Activated CD4-positive, alpha-beta memory T cell treated with anti-CD3 and anti-CD28 coated beads, Interleukin-2, amount 10 ng/mL, durations not matched to agents 7 days and 5 days (primary cell): ENCODE measurements at regions not wholly inside any gene's neighbourhood (a gene's known extent, or its start where the extent isn't known, plus 50 kb on each side); places are given as distances from the start of the nearest gene placed in this dataset.

ENCODE experiments used
- CTCF ChIA-PET: fragments of 350-600 bp; sonication (Branson Sonifier 250); formaldehyde crosslinking; loops from one replicate; lab custom pipeline; 2021; ENCODE audit warnings: antibody characterized with exemption, inconsistent platforms; lab: Charles Lee
- POLR2A ChIA-PET: fragments of 350-600 bp; sonication (Branson Sonifier 250); formaldehyde crosslinking; loops from one replicate; lab custom pipeline; 2021; ENCODE audit warnings: antibody characterized with exemption; lab: Charles Lee
- DNase-seq: peaks from one replicate; pipeline ENCODE4 v3.0.0-alpha.2; 2020
- H3K27ac Mint-ChIP-seq: one replicate; pipeline ENCODE4 v1.8.0; 2021; ENCODE audit warnings: mild to moderate bottlenecking, mixed read lengths
- H3K27me3 Mint-ChIP-seq: one replicate; pipeline ENCODE4 v1.8.0; 2021; ENCODE audit warnings: mixed read lengths
- H3K36me3 Mint-ChIP-seq: one replicate; pipeline ENCODE4 v1.8.0; 2021; ENCODE audit warnings: low read depth, mixed read lengths
- H3K4me1 Mint-ChIP-seq: one replicate; pipeline ENCODE4 v1.8.0; 2021; ENCODE audit warnings: mixed read lengths
- H3K4me3 Mint-ChIP-seq: one replicate; pipeline ENCODE4 v1.8.0; 2021; ENCODE audit warnings: mild to moderate bottlenecking, mixed read lengths
- H3K9me3 Mint-ChIP-seq: one replicate; pipeline ENCODE4 v1.8.0; 2021; ENCODE audit warnings: mixed read lengths

DNA sequence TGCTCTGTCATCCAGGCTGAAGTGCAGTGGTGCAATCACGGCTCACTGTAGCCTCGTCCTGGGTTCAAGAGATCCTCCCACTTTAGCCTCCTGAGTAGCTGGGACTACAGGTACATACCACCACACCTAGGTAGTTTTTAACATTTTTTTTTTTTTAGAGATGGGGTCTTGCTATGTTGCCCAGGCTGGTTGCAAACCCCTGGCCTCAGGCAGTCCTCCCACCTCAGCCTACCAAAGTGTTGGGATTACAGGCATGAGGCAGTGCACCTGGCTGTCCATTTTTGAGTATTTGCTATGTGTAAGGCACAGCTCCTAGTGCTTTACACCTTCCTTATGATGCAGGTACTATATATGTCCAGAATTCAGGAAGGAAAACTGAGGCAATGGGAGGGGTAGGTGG, 138.8 kb upstream of the ZNF536 start:
- peaks cover 3% of the 10 kb centered on the region for H3K4me1 Mint-ChIP-seq
- peaks cover 65% of the 10 kb centered on the region for H3K27me3 Mint-ChIP-seq
- no peak overlapping the region for H3K4me3 Mint-ChIP-seq
- H3K27ac Mint-ChIP-seq, result no peak overlapping the region
- H3K9me3 Mint-ChIP-seq, result no peaks in the 10 kb centered on the region
- DNase-seq, result no peak
- no peaks in the 10 kb centered on the region for H3K36me3 Mint-ChIP-seq
- ChIA-PET POLR2A (no interaction called here), CTCF (interaction anchor here (1.1 kb wide), 1 partner anchor 10 kb away, joined by 6 read pairs; no protein-coding TSS in a partner anchor)

- H3K27me3 Mint-ChIP-seq, result peaks cover 42% of the 10 kb centered on the region
- no peak for DNase-seq
- no peaks in the 10 kb centered on the region for H3K4me1 Mint-ChIP-seq
- H3K27ac Mint-ChIP-seq, result no peak overlapping the region
- H3K9me3 Mint-ChIP-seq, result no peaks in the 10 kb centered on the region
- H3K36me3 Mint-ChIP-seq, result no peaks in the 10 kb centered on the region
- H3K4me3 Mint-ChIP-seq, result no peak overlapping the region
- ChIA-PET CTCF (interaction anchor here (0.7 kb wide), 1 partner anchor 12 kb away, joined by 3 read pairs; no protein-coding TSS in a partner anchor), POLR2A (no interaction called here)
Measured at GRCh38 chr19:30235946-30236345, 136.2 kb upstream of the ZNF536 start.

GRCh38 chr19:30236587-30236986, 135.6 kb upstream of the ZNF536 start:
- no peaks in the 10 kb centered on the region for H3K36me3 Mint-ChIP-seq
- H3K27me3 Mint-ChIP-seq, result peaks cover 36% of the 10 kb centered on the region
- H3K9me3 Mint-ChIP-seq, result no peaks in the 10 kb centered on the region
- DNase-seq, result no peak
- ChIA-PET POLR2A (no interaction called here), CTCF (no interaction called here)
- H3K4me3 Mint-ChIP-seq, result no peak overlapping the region
- H3K4me1 Mint-ChIP-seq, result no peaks in the 10 kb centered on the region
- H3K27ac Mint-ChIP-seq, result no peak overlapping the region

- no peaks in the 10 kb centered on the region for H3K4me1 Mint-ChIP-seq
- no peak for DNase-seq
- ChIA-PET POLR2A (no interaction called here), CTCF (no interaction called here)
- no peak overlapping the region for H3K27ac Mint-ChIP-seq
- H3K4me3 Mint-ChIP-seq, result no peak overlapping the region
- H3K9me3 Mint-ChIP-seq, result no peaks in the 10 kb centered on the region
- peaks cover 32% of the 10 kb centered on the region for H3K27me3 Mint-ChIP-seq
- no peaks in the 10 kb centered on the region for H3K36me3 Mint-ChIP-seq
Measured at GRCh38 chr19:30237140-30237539, 135.0 kb upstream of the ZNF536 start.

DNA sequence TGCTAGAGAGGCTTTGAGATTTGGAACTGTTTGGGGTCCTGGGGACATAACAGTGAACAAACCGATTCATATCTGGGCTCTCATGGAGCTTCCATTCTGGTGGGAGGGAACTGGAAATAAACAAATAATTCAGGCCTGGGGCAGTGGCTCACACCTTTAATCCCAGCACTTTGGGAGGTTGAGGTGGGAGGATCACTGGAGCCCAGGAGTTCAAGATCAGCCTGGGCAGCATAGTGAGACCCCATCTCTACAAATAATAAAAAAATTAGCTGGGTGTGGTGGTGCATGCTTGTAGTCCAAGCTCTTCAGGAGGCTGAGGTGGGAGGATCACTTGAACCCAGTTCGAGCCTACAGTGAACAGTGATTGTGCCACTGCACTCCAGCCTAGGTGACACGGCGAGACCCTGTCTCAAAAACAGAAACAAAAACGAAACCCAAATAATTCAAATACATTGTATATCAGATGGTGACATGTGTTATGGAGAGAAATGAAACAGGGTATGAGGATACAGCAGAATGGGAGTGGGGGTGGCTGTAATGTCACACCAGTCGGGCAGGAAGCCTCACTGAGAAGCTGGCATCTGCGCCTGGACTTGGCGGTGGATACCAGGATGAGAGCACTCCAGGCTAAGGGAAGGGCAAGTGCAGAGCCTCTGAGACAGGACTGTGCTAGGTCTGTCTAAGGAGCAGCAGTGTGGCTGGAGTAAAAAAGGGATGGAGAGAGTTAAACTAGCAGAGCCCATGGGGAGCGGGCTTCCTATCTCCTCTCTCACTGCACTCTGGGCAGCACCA, 131.1 kb upstream of the ZNF536 start:
- POLR2A ChIA-PET, result no interaction called here
- Mint-ChIP-seq H3K4me1 (no peaks in the 10 kb centered on the region), H3K27me3 (peaks cover 15% of the 10 kb centered on the region), H3K4me3 (no peak overlapping the region), H3K36me3 (no peaks in the 10 kb centered on the region), H3K27ac (no peak overlapping the region), H3K9me3 (no peaks in the 10 kb centered on the region)
- DNase-seq, result no peak
- CTCF ChIA-PET, result no interaction called here

DNA sequence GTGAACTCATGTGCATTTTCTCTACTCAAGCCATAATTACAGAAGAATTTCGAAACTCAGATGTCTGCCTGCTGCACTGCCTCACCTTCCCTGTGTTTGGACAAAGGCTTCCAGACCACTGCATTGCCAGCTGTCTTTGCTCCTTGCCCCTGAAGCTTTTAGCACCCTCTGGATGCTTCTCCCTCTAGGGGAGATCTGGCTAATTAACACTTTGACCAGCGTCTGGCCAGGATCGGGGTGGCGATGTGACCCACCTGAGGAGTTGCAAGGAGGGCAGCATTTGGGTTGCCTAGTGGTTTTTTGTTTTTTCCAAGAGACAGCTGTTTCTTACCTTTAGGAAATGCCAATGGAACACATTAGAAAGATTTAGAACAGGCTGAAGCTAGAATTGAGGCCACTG, 127.7 kb upstream of the ZNF536 start:
- Mint-ChIP-seq H3K27ac (no peak overlapping the region), H3K27me3 (no peaks in the 10 kb centered on the region), H3K4me3 (no peak overlapping the region), H3K9me3 (no peaks in the 10 kb centered on the region), H3K36me3 (no peaks in the 10 kb centered on the region), H3K4me1 (no peaks in the 10 kb centered on the region)
- ChIA-PET POLR2A (no interaction called here), CTCF (no interaction called here)
- DNase-seq, result no peak

DNA sequence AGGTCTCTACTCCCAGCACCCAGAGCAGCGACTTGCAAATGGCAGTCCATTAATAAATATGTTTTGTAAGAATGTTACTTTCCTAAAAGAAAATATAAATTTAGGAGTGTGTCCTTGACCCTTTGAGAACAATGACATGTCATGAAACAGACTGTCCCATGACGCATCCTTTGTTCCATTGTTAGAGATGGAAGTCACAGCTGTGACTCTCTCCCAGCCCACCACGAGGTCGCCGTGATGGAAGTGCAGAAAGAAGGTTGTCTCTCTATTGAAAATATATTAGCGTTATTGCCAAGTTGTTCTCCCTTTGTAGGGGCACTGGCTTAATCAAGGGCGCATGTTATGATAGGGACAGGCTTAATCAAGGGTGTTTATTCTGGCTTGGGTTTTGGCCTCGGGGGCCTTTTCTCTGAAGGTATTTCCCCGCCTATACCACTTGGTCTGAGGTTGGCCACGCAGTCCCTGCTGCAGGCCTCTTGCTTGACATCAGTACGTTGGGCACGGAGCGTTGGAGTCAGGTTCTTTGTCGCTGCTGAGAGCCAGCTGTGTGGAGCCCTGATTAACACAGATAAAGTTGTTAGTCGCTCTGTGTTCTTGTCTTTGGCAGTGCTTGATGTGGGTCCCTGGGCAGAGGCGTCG, 126.7 kb upstream of the ZNF536 start:
- ChIA-PET CTCF (no interaction called here), POLR2A (no interaction called here)
- H3K4me3 Mint-ChIP-seq, result no peak overlapping the region
- no peaks in the 10 kb centered on the region for H3K4me1 Mint-ChIP-seq
- H3K36me3 Mint-ChIP-seq, result no peaks in the 10 kb centered on the region
- DNase-seq, result no peak
- no peaks in the 10 kb centered on the region for H3K9me3 Mint-ChIP-seq
- no peaks in the 10 kb centered on the region for H3K27me3 Mint-ChIP-seq
- no peak overlapping the region for H3K27ac Mint-ChIP-seq

GRCh38 chr19:30249911-30250310, 122.3 kb upstream of the ZNF536 start:
- no peak overlapping the region for H3K27ac Mint-ChIP-seq
- ChIA-PET POLR2A (no interaction called here), CTCF (no interaction called here)
- H3K4me1 Mint-ChIP-seq, result no peaks in the 10 kb centered on the region
- no peak for DNase-seq
- no peak overlapping the region for H3K4me3 Mint-ChIP-seq
- no peaks in the 10 kb centered on the region for H3K36me3 Mint-ChIP-seq
- no peaks in the 10 kb centered on the region for H3K9me3 Mint-ChIP-seq
- peaks cover 19% of the 10 kb centered on the region for H3K27me3 Mint-ChIP-seq

DNA sequence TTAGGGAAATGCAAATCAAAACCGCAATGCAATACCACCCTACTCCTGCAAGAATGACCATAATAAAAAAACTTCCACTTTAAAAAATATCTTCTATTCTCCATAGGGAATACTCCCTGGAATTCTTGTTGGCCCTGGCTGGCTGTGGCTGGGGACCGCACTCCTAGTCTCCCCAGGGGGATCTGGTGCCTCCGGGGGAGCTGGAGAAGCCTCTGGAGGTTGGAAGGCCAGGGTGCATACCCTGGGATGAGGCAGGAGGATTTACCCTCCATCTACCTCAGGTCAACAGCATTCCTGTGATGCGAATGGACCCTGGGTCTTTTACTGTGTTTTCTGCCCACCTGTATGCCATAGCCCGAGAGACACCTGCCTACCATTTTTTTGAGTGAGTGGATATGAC, 120.0 kb upstream of the ZNF536 start:
- no peak for DNase-seq
- CTCF ChIA-PET, result no interaction called here
- Mint-ChIP-seq H3K27me3 (peaks cover 34% of the 10 kb centered on the region), H3K4me3 (no peak overlapping the region), H3K4me1 (no peaks in the 10 kb centered on the region), H3K27ac (no peak overlapping the region), H3K36me3 (no peaks in the 10 kb centered on the region), H3K9me3 (no peaks in the 10 kb centered on the region)
- POLR2A ChIA-PET, result no interaction called here

DNA sequence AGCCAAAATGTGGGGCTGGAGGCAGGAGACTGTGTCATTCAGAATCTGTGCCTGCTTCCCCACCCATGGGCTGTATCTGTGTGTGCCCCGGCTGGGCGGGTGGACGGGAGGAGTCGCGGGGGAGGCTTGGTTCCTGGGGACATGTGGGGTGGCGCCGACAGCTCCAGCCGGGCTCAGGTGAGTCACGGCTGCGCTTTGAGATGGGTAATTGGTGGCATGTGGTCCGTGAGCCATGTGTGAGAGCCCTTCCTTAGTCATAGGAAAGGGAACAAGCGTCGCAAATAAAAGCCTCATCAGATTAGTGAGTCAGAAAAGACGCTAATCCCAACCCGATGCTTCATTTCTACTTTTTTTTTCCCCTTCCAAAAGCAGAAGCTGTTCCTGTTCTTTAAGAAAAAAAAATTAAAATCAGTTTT, 118.6 kb upstream of the ZNF536 start:
- Mint-ChIP-seq H3K9me3 (no peaks in the 10 kb centered on the region), H3K27ac (no peak overlapping the region), H3K4me3 (no peak overlapping the region), H3K4me1 (no peaks in the 10 kb centered on the region), H3K36me3 (no peaks in the 10 kb centered on the region), H3K27me3 (peaks cover 34% of the 10 kb centered on the region)
- ChIA-PET CTCF (no interaction called here), POLR2A (no interaction called here)
- no peak for DNase-seq

DNA sequence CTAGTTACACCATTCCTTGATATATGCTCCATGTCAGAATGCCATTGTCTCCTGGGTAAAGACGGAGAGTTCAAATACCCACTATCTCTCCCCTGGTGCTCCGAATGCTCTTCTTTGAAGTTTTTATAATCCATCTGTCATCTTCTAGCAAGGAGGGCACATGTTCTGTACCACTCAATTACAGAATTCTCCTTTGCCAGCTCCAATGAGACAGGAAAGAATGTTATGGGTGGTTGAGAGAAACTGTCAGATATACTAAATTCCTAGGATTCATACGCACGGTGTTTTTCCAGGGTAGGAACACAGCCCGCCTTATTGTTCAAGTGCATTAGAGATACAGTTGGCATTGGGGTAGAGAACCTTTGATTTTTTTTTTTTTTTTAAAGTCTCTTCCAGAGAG, 118.0 kb upstream of the ZNF536 start:
- Mint-ChIP-seq H3K9me3 (no peaks in the 10 kb centered on the region), H3K36me3 (no peaks in the 10 kb centered on the region), H3K4me1 (no peaks in the 10 kb centered on the region), H3K27me3 (peaks cover 34% of the 10 kb centered on the region), H3K4me3 (no peak overlapping the region), H3K27ac (no peak overlapping the region)
- ChIA-PET POLR2A (no interaction called here), CTCF (no interaction called here)
- no peak for DNase-seq

DNA sequence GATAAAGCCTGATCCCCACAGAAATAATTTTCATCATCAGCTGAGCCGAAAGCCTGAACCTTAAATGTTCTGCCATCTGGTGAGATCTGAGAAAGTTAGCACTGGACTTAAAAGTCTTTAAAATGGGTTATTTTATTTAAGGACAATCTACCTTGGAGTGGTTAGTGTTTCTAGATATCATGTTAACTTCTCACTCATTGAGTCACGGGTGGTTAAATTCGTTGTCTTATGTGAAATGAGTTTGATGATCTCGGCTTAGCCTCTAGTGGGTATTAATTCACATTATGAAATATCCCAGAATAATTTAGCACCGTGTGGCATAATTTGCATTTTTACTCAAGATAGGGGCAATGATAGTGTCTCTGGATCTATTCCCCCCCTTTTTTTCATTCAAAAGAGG, 117.4 kb upstream of the ZNF536 start:
- Mint-ChIP-seq H3K4me1 (no peaks in the 10 kb centered on the region), H3K27ac (no peak overlapping the region), H3K36me3 (no peaks in the 10 kb centered on the region), H3K9me3 (no peaks in the 10 kb centered on the region), H3K27me3 (peaks cover 34% of the 10 kb centered on the region), H3K4me3 (no peak overlapping the region)
- DNase-seq, result no peak
- ChIA-PET POLR2A (no interaction called here), CTCF (no interaction called here)

- no peak for DNase-seq
- Mint-ChIP-seq H3K9me3 (no peaks in the 10 kb centered on the region), H3K4me1 (no peaks in the 10 kb centered on the region), H3K4me3 (no peak overlapping the region), H3K27me3 (peaks cover 34% of the 10 kb centered on the region), H3K36me3 (no peaks in the 10 kb centered on the region), H3K27ac (no peak overlapping the region)
- POLR2A ChIA-PET, result no interaction called here
- CTCF ChIA-PET, result no interaction called here
Measured at GRCh38 chr19:30255791-30256495, 116.2 kb upstream of the ZNF536 start.
